Activated T-helper 1 cell treated with anti-CD3 and anti-CD28 coated beads, Interleukin-2, amount 50 U/mL, for 16 hours (primary cell): ENCODE measurements at regions not wholly inside any gene's neighbourhood (a gene's known extent, or its start where the extent isn't known, plus 50 kb on each side); places are given as distances from the start of the nearest gene placed in this dataset.

Source experiments
- DNase-seq, 2 donors: peaks; one replicate each; pipeline ENCODE4 v3.0.0-alpha.2; 2020; ENCODE audit warnings: low read depth in 1 of 2, low spot score in 1 of 2

DNA sequence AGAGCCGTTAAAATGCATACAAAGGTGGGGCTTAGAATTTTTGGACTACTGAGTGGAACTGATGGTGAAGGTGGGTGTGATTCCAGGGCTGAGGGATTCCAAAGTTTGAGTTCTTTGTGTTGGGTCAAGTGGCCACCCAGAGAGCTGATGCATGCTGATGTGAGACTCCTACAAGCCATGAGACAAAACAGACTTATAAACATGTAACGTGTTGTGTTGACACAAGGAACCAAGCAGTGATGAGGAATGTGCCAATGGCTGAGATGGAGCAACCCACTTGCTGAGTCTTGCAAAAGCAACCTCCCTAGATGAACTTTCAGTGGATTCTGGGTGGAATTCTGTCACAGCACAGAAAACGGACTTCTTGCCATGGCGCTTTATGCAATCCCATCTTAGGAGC is 289.0 kb downstream of the TLE3 start:
- DNase-seq: no peak

- no peak for DNase-seq
Measured at GRCh38 chr15:69809421-69809820, 288.3 kb downstream of the TLE3 start.

DNA sequence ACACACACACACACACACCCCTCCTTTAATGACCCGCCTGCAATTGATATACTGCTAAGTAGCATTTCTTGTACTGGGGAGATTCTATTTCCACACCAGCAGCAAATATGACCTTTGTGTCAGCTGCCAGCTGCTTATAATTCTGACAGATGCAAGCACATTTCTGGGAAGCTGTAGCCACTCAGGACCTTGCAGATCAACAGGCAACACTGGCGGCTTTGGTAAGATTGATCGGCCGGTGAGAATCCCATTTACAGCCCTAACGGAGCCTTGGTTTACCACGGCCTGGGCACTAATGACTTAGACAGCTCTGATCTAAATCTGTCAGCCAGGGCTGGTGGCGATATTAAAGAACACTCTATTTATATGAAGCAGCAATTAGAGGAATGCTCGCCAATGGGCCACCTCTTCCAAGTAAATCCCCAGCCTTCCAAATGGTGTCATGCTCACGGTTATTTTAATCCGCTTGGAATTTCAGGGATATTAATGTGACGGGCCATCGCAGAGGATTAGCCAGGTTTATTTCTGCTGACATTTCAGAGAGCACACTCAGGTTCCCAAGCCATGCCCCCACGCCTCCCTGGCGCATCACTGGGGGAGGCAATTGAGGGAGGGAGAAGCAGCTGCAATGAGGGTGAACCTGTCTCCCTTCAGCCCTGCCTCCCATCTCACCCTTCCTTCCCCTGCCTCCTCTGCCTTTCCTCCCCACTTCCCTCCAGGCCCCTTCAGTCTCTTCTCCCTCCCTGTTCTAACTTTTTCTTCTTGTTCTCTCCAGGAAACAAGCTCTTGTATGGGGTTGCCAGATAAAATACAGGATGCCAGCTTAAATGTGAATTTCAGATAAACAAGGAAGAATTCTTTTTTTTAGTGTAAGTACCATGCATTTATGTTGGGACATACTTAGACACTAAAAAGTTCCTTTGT is 287.0 kb downstream of the TLE3 start:
- DNase-seq: no peak

- no peak for DNase-seq
Measured at GRCh38 chr15:69812861-69813261, 284.9 kb downstream of the TLE3 start.

- no peak for DNase-seq
Measured at GRCh38 chr15:69813881-69814280, 283.8 kb downstream of the TLE3 start.

GRCh38 chr15:69814932-69815331 is 282.8 kb downstream of the TLE3 start:
- DNase-seq: no peak

GRCh38 chr15:69815793-69816192 is 281.9 kb downstream of the TLE3 start:
- DNase-seq: no peak

GRCh38 chr15:69816522-69816921 is 281.2 kb downstream of the TLE3 start:
- DNase-seq: no peak

- no peak for DNase-seq
Measured at GRCh38 chr15:69818529-69818928, 279.2 kb downstream of the TLE3 start.

GRCh38 chr15:69819371-69819770 is 278.3 kb downstream of the TLE3 start:
- no peak for DNase-seq

- no peak for DNase-seq
Measured at GRCh38 chr15:69820819-69821218, 276.9 kb downstream of the TLE3 start.

GRCh38 chr15:69823223-69823907 is 274.4 kb downstream of the TLE3 start:
- no peak for DNase-seq

- DNase-seq: no peak
Measured at GRCh38 chr15:69824075-69824876, 273.4 kb downstream of the TLE3 start.

GRCh38 chr15:69824877-69825406 is 272.8 kb downstream of the TLE3 start:
- no peak for DNase-seq

GRCh38 chr15:69825941-69826818 is 271.5 kb downstream of the TLE3 start:
- DNase-seq: no peak

GRCh38 chr15:69826819-69827175 is 270.9 kb downstream of the TLE3 start:
- no peak for DNase-seq

DNA sequence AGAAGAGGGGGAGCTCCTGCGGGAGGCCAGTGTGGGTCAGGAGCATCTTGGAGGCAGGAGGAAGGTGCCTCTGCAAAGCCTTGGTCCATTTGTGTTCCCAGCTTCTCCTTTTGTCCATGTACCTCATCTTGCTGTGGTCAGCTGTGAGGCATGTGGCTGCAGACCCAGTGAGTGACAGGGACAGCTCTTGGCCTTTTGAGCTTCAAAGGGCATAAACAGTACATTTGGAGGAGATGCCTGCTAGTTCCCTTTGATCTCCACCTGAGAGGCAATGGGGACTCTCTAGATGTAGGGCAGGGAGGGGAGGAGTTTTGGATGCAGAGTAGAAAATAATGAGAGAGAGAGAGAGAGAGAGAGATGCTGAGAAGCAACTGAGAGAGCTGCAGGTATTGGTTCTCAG is 270.0 kb downstream of the TLE3 start:
- DNase-seq: no peak

- no peak for DNase-seq
Measured at GRCh38 chr15:69828181-69828828, 269.4 kb downstream of the TLE3 start.

GRCh38 chr15:69829974-69830373 is 267.7 kb downstream of the TLE3 start:
- no peak for DNase-seq

DNA sequence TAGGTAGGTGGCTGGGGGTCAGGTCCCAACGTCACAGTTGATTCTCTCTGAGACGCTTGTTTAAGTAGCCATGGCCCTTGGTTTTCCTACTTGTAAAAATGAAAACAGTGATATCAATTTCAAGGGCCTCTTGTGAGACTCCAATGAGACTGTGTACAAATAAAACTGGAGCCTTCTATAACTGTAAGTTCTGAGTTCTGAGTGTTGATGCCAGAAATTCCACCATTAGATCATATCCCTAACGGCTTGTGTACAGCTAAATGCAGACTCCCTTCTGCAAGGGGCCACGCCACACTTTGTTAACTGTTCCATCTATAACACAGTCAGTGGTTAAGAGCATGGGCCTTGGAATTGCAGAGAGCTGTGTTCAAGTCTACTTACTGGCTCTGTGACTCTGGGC is 267.3 kb downstream of the TLE3 start:
- no peak for DNase-seq
